HG03439 (cell line): ENCODE measurements at regions not wholly inside any gene's neighbourhood (a gene's known extent, or its start where the extent isn't known, plus 50 kb on each side); places are given as distances from the start of the nearest gene placed in this dataset.
"Not testable (repeated sequence)": the region's sequence is repeated elsewhere in the genome, so short reads cannot be mapped to it uniquely, and the experiment has no call there.

Experiments used
- ATAC-seq: cut with Tn5 transposase; IDR thresholded peaks from one replicate; pipeline ENCODE4 v1.9.1; 2021; ENCODE audit warnings: mild to moderate bottlenecking, moderate library complexity; ENCODE audit not compliant: unreplicated experiment

- no peak for ATAC-seq
Measured at GRCh38 chr13:65453982-65454381, 1776.2 kb downstream of the PCDH9 start.

GRCh38 chr13:65445340-65445739, 1784.8 kb downstream of the PCDH9 start:
- ATAC-seq: no peak

- ATAC-seq: no peak
Measured at GRCh38 chr13:65435590-65435989, 1794.5 kb downstream of the PCDH9 start.

GRCh38 chr13:65417953-65418352, 1812.2 kb downstream of the PCDH9 start:
- ATAC-seq: no peak

GRCh38 chr13:65416784-65417183, 1813.4 kb downstream of the PCDH9 start:
- no peak for ATAC-seq

- ATAC-seq: peak; percentile 55
Measured at GRCh38 chr13:65414187-65414586, 1815.9 kb downstream of the PCDH9 start.

GRCh38 chr13:65411521-65411920, 1818.6 kb downstream of the PCDH9 start:
- no peak for ATAC-seq

GRCh38 chr13:65410791-65411190, 1819.3 kb downstream of the PCDH9 start:
- ATAC-seq: no peak

- no peak for ATAC-seq
Measured at GRCh38 chr13:65401315-65401714, 1828.8 kb downstream of the PCDH9 start.

GRCh38 chr13:65400702-65401101, 1829.4 kb downstream of the PCDH9 start:
- ATAC-seq: no peak

GRCh38 chr13:65387743-65388347, 1842.3 kb downstream of the PCDH9 start:
- no peak for ATAC-seq

GRCh38 chr13:65378943-65379519, 1851.1 kb downstream of the PCDH9 start:
- ATAC-seq: no peak

GRCh38 chr13:65378484-65378883, 1851.7 kb downstream of the PCDH9 start:
- ATAC-seq: no peak

GRCh38 chr13:65368832-65369231, 1861.3 kb downstream of the PCDH9 start:
- no peak for ATAC-seq

- ATAC-seq: no peak
Measured at GRCh38 chr13:65353951-65354350, 1876.2 kb downstream of the PCDH9 start.

- not testable (repeated sequence) for ATAC-seq
Measured at GRCh38 chr13:65353150-65353549, 1877.0 kb downstream of the PCDH9 start.

- no peak for ATAC-seq
Measured at GRCh38 chr13:65347420-65348030, 1882.6 kb downstream of the PCDH9 start.

GRCh38 chr13:65343898-65344663, 1886.1 kb downstream of the PCDH9 start:
- no peak for ATAC-seq

- no peak for ATAC-seq
Measured at GRCh38 chr13:65342541-65343337, 1887.4 kb downstream of the PCDH9 start.

GRCh38 chr13:65339241-65339640, 1890.9 kb downstream of the PCDH9 start:
- no peak for ATAC-seq

GRCh38 chr13:65336916-65337315, 1893.2 kb downstream of the PCDH9 start:
- no peak for ATAC-seq
